ENCODE measurements at regions not wholly inside any gene's neighbourhood (a gene's known extent, or its start where the extent isn't known, plus 50 kb on each side); places are given as distances from the start of the nearest gene placed in this dataset.

GRCh38 chr15:62935300-62936081 lies 107.1 kb upstream of the TPM1 start:
- TF ChIP-seq CTCF (IDR thresholded peaks at IDR 0.05; ENCODE audit: poor library complexity, severe bottlenecking), result no peak
- TF ChIP-seq POLR2AphosphoS5 (IDR thresholded peaks at IDR 0.05), result no peak
- TF ChIP-seq EP300 (conservative IDR thresholded peaks at IDR 0.05; ENCODE audit: poor library complexity, severe bottlenecking), result no peak
- no peak for TF ChIP-seq RAD21 (conservative IDR thresholded peaks at IDR 0.05)
- no peak for TF ChIP-seq EZH2 (IDR thresholded peaks at IDR 0.05; ENCODE audit: borderline replicate concordance, insufficient read depth, low read length, poor library complexity, severe bottlenecking)
- TF ChIP-seq SMC3 (conservative IDR thresholded peaks at IDR 0.05; ENCODE audit: poor library complexity), result no peak
